H1 (cell line): ENCODE measurements at regions not wholly inside any gene's neighbourhood (a gene's known extent, or its start where the extent isn't known, plus 50 kb on each side); places are given as distances from the start of the nearest gene placed in this dataset.

Experiments
- CHD7 ChIP-seq: fragments of 300-600 bp; sonication (generic); IDR thresholded peaks from 2 replicates; pipeline ENCODE4 v1.7.1; 2012; ENCODE audit warnings: low read length, moderate library complexity, mild to moderate bottlenecking, inconsistent platforms; ENCODE audit not compliant: insufficient replicate concordance
- RAD21 ChIP-seq, 2 experiments: IDR thresholded peaks in 1 of 2; conservative IDR thresholded peaks in 1 of 2; 2 replicates each; pipeline ENCODE4 v1.6.1; 2011; ENCODE audit warnings: low read depth in 2 of 2, low read length in 2 of 2, improper control_type of control experiment in 1 of 2, inconsistent platforms in 1 of 2, mild to moderate bottlenecking in 1 of 2, moderate library complexity in 1 of 2
- TBP ChIP-seq: IDR thresholded peaks from 2 replicates; pipeline ENCODE4 v1.6.1; 2011; ENCODE audit warnings: low read depth, low read length, improper control_type of control experiment

- TF ChIP-seq CHD7 (no peak), TBP (no peak), RAD21 (IDR thresholded peaks at IDR 0.05 in 1 of 2, conservative IDR thresholded peaks at IDR 0.05 in 1 of 2; ENCODE audit: low read depth in 2 of 2, low read length in 2 of 2) (no peak)
These were observed 1340.4 kb downstream of the SLITRK5 start (continued) for GRCh38 chr13:89011615-89012014.
